Nephron (organoid): ENCODE measurements at regions not wholly inside any gene's neighbourhood (a gene's known extent, or its start where the extent isn't known, plus 50 kb on each side); places are given as distances from the start of the nearest gene placed in this dataset.
A peak's percentile ranks its signal among the peaks of the same experiment; 100 is the strongest.

Source experiments
- H3K27ac Mint-ChIP-seq, 3 experiments: 2 replicates each; pipeline ENCODE4 v1.8.0; 2020; ENCODE audit warnings: mixed read lengths in 3 of 3, mild to moderate bottlenecking in 2 of 3, moderate library complexity in 1 of 3
- H3K27me3 Mint-ChIP-seq: 2 replicates; pipeline ENCODE4 v1.8.0; 2021; ENCODE audit warnings: low read depth, mild to moderate bottlenecking, moderate library complexity, mixed read lengths
- H3K36me3 Mint-ChIP-seq: 2 replicates; pipeline ENCODE4 v1.8.0; 2020; ENCODE audit warnings: low read depth, mixed read lengths
- H3K4me1 Mint-ChIP-seq: 2 replicates; pipeline ENCODE4 v1.8.0; 2020; ENCODE audit warnings: mixed read lengths
- H3K4me3 Mint-ChIP-seq, 3 experiments: 2 replicates each; pipeline ENCODE4 v1.8.0; 2020; ENCODE audit warnings: mild to moderate bottlenecking in 3 of 3, mixed read lengths in 3 of 3, moderate library complexity in 2 of 3
- H3K9me3 Mint-ChIP-seq: 2 replicates; pipeline ENCODE4 v1.8.0; 2020; ENCODE audit warnings: mixed read lengths
- CTCF ChIP-seq, 3 experiments: fragments of 200-600 bp; sonication (generic); IDR thresholded peaks; one replicate each; pipeline ENCODE4 v1.5.0; 2021; ENCODE audit warnings: antibody characterized with exemption in 3 of 3; ENCODE audit not compliant: unreplicated experiment in 3 of 3

GRCh38 chrX:87755493-87755892, 237.9 kb downstream of the KLHL4 start:
- TF ChIP-seq CTCF (IDR thresholded peaks at IDR 0.05; ENCODE audit: unreplicated experiment in 3 of 3) = no peak
- Mint-ChIP-seq H3K27ac (no peak overlapping the region), H3K9me3 (peaks cover 20% of the 10 kb centered on the region), H3K36me3 (no peaks in the 10 kb centered on the region), H3K27me3 (no peaks in the 10 kb centered on the region), H3K4me1 (no peaks in the 10 kb centered on the region), H3K4me3 (no peak overlapping the region)

GRCh38 chrX:87788976-87789375, 271.4 kb downstream of the KLHL4 start:
- Mint-ChIP-seq H3K4me3 (no peak overlapping the region), H3K36me3 (no peaks in the 10 kb centered on the region), H3K27ac (no peak overlapping the region), H3K4me1 (no peaks in the 10 kb centered on the region), H3K27me3 (no peaks in the 10 kb centered on the region), H3K9me3 (peaks cover 19% of the 10 kb centered on the region)
- no peak for TF ChIP-seq CTCF (IDR thresholded peaks at IDR 0.05; ENCODE audit: unreplicated experiment in 3 of 3)

GRCh38 chrX:87798039-87798438, 280.4 kb downstream of the KLHL4 start:
- H3K36me3 Mint-ChIP-seq = no peaks in the 10 kb centered on the region
- no peak overlapping the region for H3K27ac Mint-ChIP-seq
- no peaks in the 10 kb centered on the region for H3K9me3 Mint-ChIP-seq
- no peak overlapping the region for H3K4me3 Mint-ChIP-seq
- no peak for TF ChIP-seq CTCF (IDR thresholded peaks at IDR 0.05; ENCODE audit: unreplicated experiment in 3 of 3)
- no peaks in the 10 kb centered on the region for H3K4me1 Mint-ChIP-seq
- no peaks in the 10 kb centered on the region for H3K27me3 Mint-ChIP-seq

GRCh38 chrX:87805829-87806490, 288.4 kb downstream of the KLHL4 start:
- H3K4me1 Mint-ChIP-seq = peaks cover 23% of the 10 kb centered on the region
- H3K9me3 Mint-ChIP-seq = peaks cover 3% of the 10 kb centered on the region
- no peaks in the 10 kb centered on the region for H3K36me3 Mint-ChIP-seq

GRCh38 chrX:87808576-87809243, 291.1 kb downstream of the KLHL4 start:
- Mint-ChIP-seq H3K27ac (no peak overlapping the region), H3K4me3 (no peak overlapping the region), H3K4me1 (peaks cover 24% of the 10 kb centered on the region), H3K36me3 (no peaks in the 10 kb centered on the region), H3K9me3 (peaks cover 3% of the 10 kb centered on the region), H3K27me3 (no peaks in the 10 kb centered on the region)
- TF ChIP-seq CTCF (IDR thresholded peaks at IDR 0.05; ENCODE audit: unreplicated experiment in 3 of 3) = no peak

More at GRCh38 chrX:87805829-87806490, 288.4 kb downstream of the KLHL4 start:
- TF ChIP-seq CTCF (IDR thresholded peaks at IDR 0.05; ENCODE audit: unreplicated experiment in 3 of 3) = no peak
- Mint-ChIP-seq H3K4me3 (peak overlapping the region in 1 of 3 experiments; percentile 14), H3K27ac (peak overlapping the region; percentile 86 to 96 (median 89)), H3K27me3 (no peaks in the 10 kb centered on the region)

- no peak for TF ChIP-seq CTCF (IDR thresholded peaks at IDR 0.05; ENCODE audit: unreplicated experiment in 3 of 3)
- Mint-ChIP-seq H3K4me1 (peaks cover 5% of the 10 kb centered on the region), H3K9me3 (peaks cover 3% of the 10 kb centered on the region), H3K36me3 (no peaks in the 10 kb centered on the region), H3K4me3 (no peak overlapping the region), H3K27me3 (no peaks in the 10 kb centered on the region), H3K27ac (no peak overlapping the region)
Measured at GRCh38 chrX:87813566-87813965, 296.0 kb downstream of the KLHL4 start.
